Mucosa of descending colon (tissue), 3 donors: ENCODE measurements at regions not wholly inside any gene's neighbourhood (a gene's known extent, or its start where the extent isn't known, plus 50 kb on each side); places are given as distances from the start of the nearest gene placed in this dataset.
A peak's percentile ranks its signal among the peaks of the same experiment; 100 is the strongest.
"Not testable (repeated sequence)": the region's sequence is repeated elsewhere in the genome, so short reads cannot be mapped to it uniquely, and the experiment has no call there.

ENCODE experiments used
- ATAC-seq: fragments of 200-7000 bp; cut with Tn5 transposase; one replicate; pipeline ENCODE4 v1.9.1; 2020; ENCODE audit warnings: mild to moderate bottlenecking, moderate library complexity
- DNase-seq, 3 donors: peaks; one replicate each; pipeline ENCODE4 v3.0.0-alpha.2; 2020
- H3K36me3 ChIP-seq: fragments of 200-600 bp; one replicate; pipeline ENCODE4 v1.8.0; 2021; ENCODE audit warnings: low read depth, mild to moderate bottlenecking
- H3K4me1 ChIP-seq: fragments of 200-600 bp; one replicate; pipeline ENCODE4 v1.8.0; 2021; ENCODE audit warnings: low read depth, mild to moderate bottlenecking
- H3K4me3 ChIP-seq: fragments of 200-600 bp; one replicate; pipeline ENCODE4 v1.8.0; 2021; ENCODE audit warnings: mild to moderate bottlenecking
- H3K9me3 ChIP-seq: fragments of 200-600 bp; one replicate; pipeline ENCODE4 v1.8.0; 2021; ENCODE audit warnings: mild to moderate bottlenecking
- intact Hi-C, 2 donors: fragments of 100-400 bp; cut with DNase I in 1 of 2; cut with micrococcal nuclease in 1 of 2; formaldehyde crosslinking; loops; one replicate each; pipeline versions ENCODE4 v1.11.0 to v1.11.1; 2022; cut with DNase I, micrococcal nuclease
- TF ChIP-seq, protein P1 (sequence below): fragments of 200-600 bp; IDR thresholded peaks from one replicate; pipeline ENCODE4 v1.8.0; 2022; ENCODE audit warnings: antibody characterized with exemption, mild to moderate bottlenecking
- donor health status: DM: no; HTN: no; CAD: no; lungs with moderate emphysema.
- donor health status: DM: no; HTN: no; CAD: no.
- donor health status: DM: no; HTN: yes; CAD: no.

DNA sequence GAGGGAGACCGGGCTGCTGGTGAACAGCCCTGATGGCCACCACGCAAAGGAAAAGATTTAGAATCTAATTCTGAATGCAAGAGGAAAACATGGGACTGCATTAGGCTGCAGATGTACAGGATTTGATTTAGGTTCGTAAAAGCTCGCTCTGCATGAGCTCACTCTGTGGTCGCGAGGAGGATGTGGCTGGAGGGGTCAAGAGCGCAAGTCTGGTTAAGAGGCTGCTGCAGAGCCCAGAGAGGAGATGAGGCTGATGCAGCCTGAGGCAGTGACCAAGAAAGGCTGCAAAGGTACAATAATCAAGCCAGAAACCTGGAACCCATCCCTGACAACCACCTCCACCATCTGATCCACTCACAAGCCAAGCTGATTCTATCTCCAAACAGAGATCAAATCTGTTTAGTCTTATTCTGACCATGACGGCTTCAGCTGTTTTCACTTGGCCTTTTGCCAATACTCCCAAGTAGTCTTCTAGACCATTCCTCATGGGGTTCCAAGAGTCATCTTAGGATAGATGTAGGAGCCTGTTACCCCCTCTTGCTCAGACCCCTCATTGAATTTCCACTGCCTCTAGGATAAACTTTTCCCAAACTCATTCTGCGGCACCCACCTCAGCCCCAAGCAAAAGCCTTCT lies 58.9 kb upstream of the ARL4C start:
- Histone ChIP-seq H3K4me1 (no peaks in the 10 kb centered on the region), H3K4me3 (no peak overlapping the region), H3K36me3 (no peaks in the 10 kb centered on the region), H3K9me3 (no peaks in the 10 kb centered on the region)
- TF ChIP-seq, protein P1, sequence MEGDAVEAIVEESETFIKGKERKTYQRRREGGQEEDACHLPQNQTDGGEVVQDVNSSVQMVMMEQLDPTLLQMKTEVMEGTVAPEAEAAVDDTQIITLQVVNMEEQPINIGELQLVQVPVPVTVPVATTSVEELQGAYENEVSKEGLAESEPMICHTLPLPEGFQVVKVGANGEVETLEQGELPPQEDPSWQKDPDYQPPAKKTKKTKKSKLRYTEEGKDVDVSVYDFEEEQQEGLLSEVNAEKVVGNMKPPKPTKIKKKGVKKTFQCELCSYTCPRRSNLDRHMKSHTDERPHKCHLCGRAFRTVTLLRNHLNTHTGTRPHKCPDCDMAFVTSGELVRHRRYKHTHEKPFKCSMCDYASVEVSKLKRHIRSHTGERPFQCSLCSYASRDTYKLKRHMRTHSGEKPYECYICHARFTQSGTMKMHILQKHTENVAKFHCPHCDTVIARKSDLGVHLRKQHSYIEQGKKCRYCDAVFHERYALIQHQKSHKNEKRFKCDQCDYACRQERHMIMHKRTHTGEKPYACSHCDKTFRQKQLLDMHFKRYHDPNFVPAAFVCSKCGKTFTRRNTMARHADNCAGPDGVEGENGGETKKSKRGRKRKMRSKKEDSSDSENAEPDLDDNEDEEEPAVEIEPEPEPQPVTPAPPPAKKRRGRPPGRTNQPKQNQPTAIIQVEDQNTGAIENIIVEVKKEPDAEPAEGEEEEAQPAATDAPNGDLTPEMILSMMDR: no peak
- intact Hi-C loops: no loop called here
- ATAC-seq (peak; percentile 29), DNase-seq (peak in 1 of 3 donors; percentile 16)

DNA sequence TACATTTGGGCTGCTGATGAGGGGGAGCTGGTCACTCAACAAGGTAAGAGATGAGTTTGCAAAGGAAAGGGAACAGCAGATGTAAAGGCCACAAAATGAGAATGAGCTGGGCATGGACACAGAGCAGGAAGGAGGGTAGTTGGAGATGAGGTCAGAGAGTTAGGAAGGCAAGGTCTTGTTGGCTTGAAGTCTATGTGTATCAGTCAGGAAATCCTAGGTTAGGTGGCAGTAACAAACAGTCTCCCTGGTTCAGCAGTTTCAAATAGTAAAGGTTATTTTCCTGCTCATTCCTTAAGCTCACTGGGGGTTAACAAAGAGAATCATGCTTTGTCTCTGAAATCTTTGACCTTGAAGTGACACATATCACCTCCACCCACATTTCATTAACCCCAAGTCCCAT lies 58.3 kb upstream of the ARL4C start:
- H3K4me1 ChIP-seq: no peaks in the 10 kb centered on the region
- no peaks in the 10 kb centered on the region for H3K9me3 ChIP-seq

DNA sequence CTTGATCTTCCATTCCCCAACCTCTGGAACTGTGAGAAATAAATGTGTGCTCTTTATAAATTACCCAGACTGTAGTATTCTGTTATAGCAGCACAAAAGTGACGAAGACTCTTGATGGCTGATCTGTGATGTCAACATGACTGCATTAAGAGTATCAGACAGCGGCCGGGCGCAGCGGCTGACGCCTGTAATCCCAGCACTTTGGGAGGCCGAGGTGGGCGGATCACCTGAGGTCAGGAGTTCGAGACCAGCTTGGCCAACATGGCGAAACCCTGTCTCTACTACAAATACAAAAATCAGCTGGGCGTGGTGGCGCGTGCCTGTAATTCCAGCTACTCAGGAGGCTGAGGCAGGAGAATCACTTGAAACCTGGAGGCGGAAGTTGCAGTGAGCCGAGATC lies 56.3 kb upstream of the ARL4C start:
- H3K4me3 ChIP-seq, ATAC-seq, DNase-seq, H3K9me3 ChIP-seq, H3K4me1 ChIP-seq, H3K36me3 ChIP-seq: not testable (repeated sequence)
- intact Hi-C loops: loop anchor here (5.0 kb wide), 2 partner anchors 559 to 564 kb away; no protein-coding TSS in a partner anchor

More for the DNA sequence above, 58.3 kb upstream of the ARL4C start:
- H3K36me3 ChIP-seq: no peaks in the 10 kb centered on the region
- intact Hi-C loops: no loop called here
- TF ChIP-seq, protein P1: no peak
- H3K4me3 ChIP-seq: no peak overlapping the region
- ATAC-seq (no peak), DNase-seq (no peak)

DNA sequence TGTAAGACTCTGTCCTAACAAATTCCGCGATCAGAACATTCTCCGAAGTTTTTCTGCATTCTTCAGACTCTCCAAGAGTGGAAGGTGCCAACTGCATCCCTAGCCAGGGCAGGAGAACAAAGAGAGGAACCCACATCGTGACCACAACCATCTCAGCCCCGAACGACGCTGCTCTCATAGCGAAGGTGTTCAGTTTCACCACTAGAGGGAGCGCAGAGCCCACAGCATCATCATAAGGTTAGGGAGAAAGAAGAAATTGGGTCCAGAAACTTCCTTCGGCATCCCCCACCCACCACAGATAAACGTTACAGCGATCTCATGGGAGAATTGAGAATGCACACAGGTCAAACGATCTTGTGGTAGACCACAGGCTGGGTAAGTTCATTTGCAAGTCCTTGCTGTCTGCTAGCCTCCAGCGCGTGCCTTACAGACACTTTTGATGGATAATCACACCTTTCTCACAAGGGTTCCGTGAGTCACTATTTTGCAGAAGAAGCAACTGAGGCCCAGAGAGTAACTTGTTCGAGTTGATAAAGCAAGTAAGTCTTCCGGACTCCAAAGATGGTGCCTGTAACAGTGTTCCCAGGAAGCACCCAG lies 53.7 kb upstream of the ARL4C start:
- Histone ChIP-seq H3K4me1 (no peaks in the 10 kb centered on the region), H3K9me3 (no peaks in the 10 kb centered on the region), H3K4me3 (no peak overlapping the region), H3K36me3 (no peaks in the 10 kb centered on the region)
- peak; percentile 80 for ATAC-seq
- peak in 2 of 3 donors; percentile 63 to 64 for DNase-seq
- TF ChIP-seq, protein P1: peak; percentile 67
- intact Hi-C loops: loop anchor here (2.0 to 5.0 kb wide), 3 partner anchors 506 to 567 kb away; no protein-coding TSS in a partner anchor

DNA sequence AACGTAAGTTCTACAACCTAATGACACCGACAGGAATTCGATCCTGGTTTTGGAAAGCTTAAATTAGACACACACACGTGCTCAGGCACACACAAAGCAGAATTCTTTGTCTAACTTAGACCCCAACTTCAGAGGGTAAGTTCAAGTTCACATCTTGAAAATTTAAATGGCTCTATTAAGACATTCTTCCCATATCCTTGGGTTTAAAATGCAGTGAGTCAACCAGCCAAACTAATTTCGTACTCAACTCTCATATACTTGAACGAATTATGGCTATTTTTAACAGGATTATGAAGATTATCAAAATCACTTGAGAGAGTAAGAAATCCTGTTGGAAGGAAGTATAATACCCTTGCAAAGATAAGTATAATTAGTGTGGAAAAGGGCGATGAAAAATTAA lies 53.2 kb upstream of the ARL4C start:
- intact Hi-C loops: loop anchor here (2.0 to 5.0 kb wide), 3 partner anchors 507 to 567 kb away; no protein-coding TSS in a partner anchor
- ATAC-seq (no peak), DNase-seq (no peak)
- no peak overlapping the region for H3K4me3 ChIP-seq
- peaks cover 3% of the 10 kb centered on the region for H3K4me1 ChIP-seq
- no peaks in the 10 kb centered on the region for H3K9me3 ChIP-seq
- TF ChIP-seq, protein P1: no peak
- no peaks in the 10 kb centered on the region for H3K36me3 ChIP-seq

DNA sequence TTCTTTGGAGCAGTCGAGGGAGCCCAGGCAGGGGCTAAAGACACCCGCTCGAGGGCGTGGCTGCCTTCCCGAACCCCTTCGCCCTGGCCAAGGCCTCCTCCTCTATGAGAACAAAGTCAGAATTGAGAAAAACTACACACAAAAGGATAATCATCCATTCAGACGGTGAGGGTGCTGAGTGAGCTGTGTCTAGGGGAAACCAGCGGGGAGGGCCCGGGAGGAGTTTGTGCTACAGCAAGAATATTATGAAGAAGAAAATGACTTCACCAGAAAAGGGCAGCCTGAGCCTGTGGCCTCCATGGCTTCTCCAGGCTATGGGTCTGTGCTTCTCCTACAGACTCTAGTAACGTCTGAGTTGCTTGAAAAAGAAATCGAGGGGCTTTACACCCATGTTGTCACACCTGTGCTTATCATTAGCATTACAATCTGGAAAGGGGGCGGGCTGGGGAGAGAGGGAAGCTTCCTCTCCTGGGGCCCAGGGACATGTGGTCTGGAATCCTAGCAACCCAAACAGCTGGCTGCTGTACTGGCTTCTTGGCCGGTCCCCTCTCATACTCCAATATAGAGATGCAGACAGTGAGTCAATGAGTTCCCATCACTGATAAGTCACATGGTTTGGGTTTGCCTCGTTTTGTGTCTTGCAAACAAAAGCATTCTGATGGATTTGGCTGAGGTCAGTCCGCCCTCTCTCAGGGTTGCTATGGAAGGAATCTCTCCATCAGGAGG lies 52.0 kb upstream of the ARL4C start:
- TF ChIP-seq, protein P1: no peak
- Histone ChIP-seq H3K36me3 (no peaks in the 10 kb centered on the region), H3K4me3 (no peak overlapping the region), H3K4me1 (peaks cover 6% of the 10 kb centered on the region), H3K9me3 (no peaks in the 10 kb centered on the region)
- peak; percentile 11 for ATAC-seq
- intact Hi-C loops: loop anchor here in 1 of 2 donors (10.0 kb wide), 1 partner anchor 564 kb away; no protein-coding TSS in a partner anchor
- peak in 1 of 3 donors; percentile 17 for DNase-seq
